Prostate gland (tissue), 2 donors: ENCODE measurements at regions not wholly inside any gene's neighbourhood (a gene's known extent, or its start where the extent isn't known, plus 50 kb on each side); places are given as distances from the start of the nearest gene placed in this dataset.

ENCODE experiments used
- POLR2A ChIP-seq: fragments of 450-650 bp; IDR thresholded peaks from one replicate; pipeline ENCODE4 v1.6.1; 2016; ENCODE audit warnings: antibody characterized with exemption, mild to moderate bottlenecking
- POLR2AphosphoS5 ChIP-seq: sonication (generic); formaldehyde crosslinking; IDR thresholded peaks from one replicate; pipeline ENCODE4 v1.6.1; 2017; ENCODE audit warnings: antibody characterized with exemption
- TF ChIP-seq, protein P1 (sequence below), 4 experiments: fragments of 200-600 bp in 2 of 4; fragments of 450-650 bp in 2 of 4; sonication (generic) in 2 of 4; IDR thresholded peaks; 1 replicate in 3 of 4; 2 replicates in 1 of 4; pipeline ENCODE4 v1.5.1; 2016 to 2019; ENCODE audit warnings: antibody characterized with exemption in 4 of 4, mild to moderate bottlenecking in 2 of 4, moderate library complexity in 2 of 4

GRCh38 chr2:238772635-238773297 is 75.1 kb upstream of the TWIST2 start:
- TF ChIP-seq, protein P1, sequence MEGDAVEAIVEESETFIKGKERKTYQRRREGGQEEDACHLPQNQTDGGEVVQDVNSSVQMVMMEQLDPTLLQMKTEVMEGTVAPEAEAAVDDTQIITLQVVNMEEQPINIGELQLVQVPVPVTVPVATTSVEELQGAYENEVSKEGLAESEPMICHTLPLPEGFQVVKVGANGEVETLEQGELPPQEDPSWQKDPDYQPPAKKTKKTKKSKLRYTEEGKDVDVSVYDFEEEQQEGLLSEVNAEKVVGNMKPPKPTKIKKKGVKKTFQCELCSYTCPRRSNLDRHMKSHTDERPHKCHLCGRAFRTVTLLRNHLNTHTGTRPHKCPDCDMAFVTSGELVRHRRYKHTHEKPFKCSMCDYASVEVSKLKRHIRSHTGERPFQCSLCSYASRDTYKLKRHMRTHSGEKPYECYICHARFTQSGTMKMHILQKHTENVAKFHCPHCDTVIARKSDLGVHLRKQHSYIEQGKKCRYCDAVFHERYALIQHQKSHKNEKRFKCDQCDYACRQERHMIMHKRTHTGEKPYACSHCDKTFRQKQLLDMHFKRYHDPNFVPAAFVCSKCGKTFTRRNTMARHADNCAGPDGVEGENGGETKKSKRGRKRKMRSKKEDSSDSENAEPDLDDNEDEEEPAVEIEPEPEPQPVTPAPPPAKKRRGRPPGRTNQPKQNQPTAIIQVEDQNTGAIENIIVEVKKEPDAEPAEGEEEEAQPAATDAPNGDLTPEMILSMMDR (IDR thresholded peaks at IDR 0.05), result no peak
- TF ChIP-seq POLR2A (no peak), POLR2AphosphoS5 (no peak)
